ENCODE measurements at regions not wholly inside any gene's neighbourhood (a gene's known extent, or its start where the extent isn't known, plus 50 kb on each side); places are given as distances from the start of the nearest gene placed in this dataset.

GRCh38 chr3:162643245-162643644 lies 1146.6 kb downstream of the OTOL1 start:
- no peak for TF ChIP-seq CEBPB (IDR thresholded peaks at IDR 0.05)
- no peak for TF ChIP-seq EGR1 (IDR thresholded peaks at IDR 0.05)
- TF ChIP-seq EP300 (IDR thresholded peaks at IDR 0.05; ENCODE audit: borderline replicate concordance): no peak
- TF ChIP-seq REST (IDR thresholded peaks at IDR 0.05; ENCODE audit: low read depth): no peak
- no peak for TF ChIP-seq TAF1 (IDR thresholded peaks at IDR 0.05; ENCODE audit: low read depth)
- no peak for TF ChIP-seq MAX (IDR thresholded peaks at IDR 0.05)
- no peak for TF ChIP-seq TEAD4 (IDR thresholded peaks at IDR 0.05)
- TF ChIP-seq RAD21 (IDR thresholded peaks at IDR 0.05; ENCODE audit: low read depth): no peak
- no peak for TF ChIP-seq TCF12 (IDR thresholded peaks at IDR 0.05; ENCODE audit: low read depth)
- TF ChIP-seq NFIC (IDR thresholded peaks at IDR 0.05): no peak
- no peak for TF ChIP-seq CREB1 (IDR thresholded peaks at IDR 0.05; ENCODE audit: low read depth)
